Activated naive CD4-positive, alpha-beta T cell treated with anti-CD3 and anti-CD28 coated beads for 36 hours (primary cell): ENCODE measurements at regions not wholly inside any gene's neighbourhood (a gene's known extent, or its start where the extent isn't known, plus 50 kb on each side); places are given as distances from the start of the nearest gene placed in this dataset.
"Not testable (repeated sequence)": the region's sequence is repeated elsewhere in the genome, so short reads cannot be mapped to it uniquely, and the experiment has no call there.

ENCODE experiments used
- CTCF ChIA-PET: fragments of 350-600 bp; sonication (Branson Sonifier 250); formaldehyde crosslinking; loops from one replicate; lab custom pipeline; 2021; ENCODE audit warnings: antibody characterized with exemption; lab: Charles Lee
- DNase-seq: peaks from one replicate; pipeline ENCODE4 v3.0.0-alpha.2; 2020
- H3K27ac Mint-ChIP-seq: one replicate; pipeline ENCODE4 v1.8.0; 2021; ENCODE audit warnings: mild to moderate bottlenecking, mixed read lengths
- H3K27me3 Mint-ChIP-seq: one replicate; pipeline ENCODE4 v1.8.0; 2021; ENCODE audit warnings: low read depth, mixed read lengths
- H3K36me3 Mint-ChIP-seq: one replicate; pipeline ENCODE4 v1.8.0; 2021; ENCODE audit warnings: low read depth, mixed read lengths
- H3K4me1 Mint-ChIP-seq: one replicate; pipeline ENCODE4 v1.8.0; 2021; ENCODE audit warnings: low read depth, mixed read lengths
- H3K4me3 Mint-ChIP-seq: one replicate; pipeline ENCODE4 v1.8.0; 2021; ENCODE audit warnings: mild to moderate bottlenecking, moderate library complexity, mixed read lengths
- H3K9me3 Mint-ChIP-seq: one replicate; pipeline ENCODE4 v1.8.0; 2021; ENCODE audit warnings: mixed read lengths
- intact Hi-C: fragments of 100-400 bp; cut with micrococcal nuclease; formaldehyde crosslinking; loops from one replicate; pipeline ENCODE4 v1.15.1; 2023

DNA sequence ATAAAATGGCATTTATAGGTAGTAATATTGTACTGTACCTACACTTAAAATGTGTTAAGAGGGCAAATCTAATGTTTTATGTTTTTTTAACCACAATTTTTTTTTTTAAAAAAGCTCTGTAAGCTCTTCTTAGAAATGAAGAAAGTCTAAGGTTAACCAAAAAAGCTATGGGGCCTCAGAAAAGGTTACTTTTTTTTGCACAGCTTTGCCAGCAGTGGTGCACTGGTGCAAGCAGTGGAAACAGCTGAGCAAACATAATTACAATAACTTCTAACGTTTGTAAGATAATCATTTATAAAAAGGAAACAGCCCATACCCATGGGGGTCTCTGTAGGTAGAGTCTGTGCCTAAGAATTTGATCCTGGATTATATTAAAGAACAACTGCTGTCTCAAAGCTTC lies 85.1 kb upstream of the NID2 start:
- intact Hi-C loops, result no loop called here
- DNase-seq, result no peak

DNA sequence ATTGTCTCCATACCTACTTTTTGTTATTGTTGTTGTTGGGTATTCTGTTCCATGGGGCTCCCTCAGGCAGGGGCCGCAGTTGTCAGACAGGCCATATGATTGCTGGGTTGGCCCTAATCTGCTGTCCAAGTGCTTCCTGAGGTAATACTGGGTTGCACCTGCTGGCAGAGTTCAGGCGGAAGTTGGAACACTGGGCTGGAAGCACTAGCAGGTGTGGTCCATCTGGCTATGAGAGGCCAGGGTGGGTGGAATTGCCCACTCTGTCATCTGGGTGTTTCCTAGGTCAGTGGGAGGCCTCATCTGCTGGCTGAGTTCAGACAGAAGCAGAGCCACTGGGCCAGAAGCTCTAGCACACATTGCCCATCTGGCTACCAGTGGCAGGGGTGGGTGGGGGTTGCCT lies 81.3 kb upstream of the NID2 start:
- no peak for DNase-seq
- H3K4me1 Mint-ChIP-seq, result peaks cover 15% of the 10 kb centered on the region
- H3K36me3 Mint-ChIP-seq, result no peaks in the 10 kb centered on the region
- no peaks in the 10 kb centered on the region for H3K9me3 Mint-ChIP-seq
- peaks cover 7% of the 10 kb centered on the region for H3K27me3 Mint-ChIP-seq
- no peak overlapping the region for H3K4me3 Mint-ChIP-seq
- CTCF ChIA-PET, result no interaction called here
- no peak overlapping the region for H3K27ac Mint-ChIP-seq
- intact Hi-C loops, result no loop called here

More for the DNA sequence above, 85.1 kb upstream of the NID2 start:
- no peak overlapping the region for H3K4me3 Mint-ChIP-seq
- H3K36me3 Mint-ChIP-seq, result no peaks in the 10 kb centered on the region
- H3K27me3 Mint-ChIP-seq, result peaks cover 6% of the 10 kb centered on the region
- H3K4me1 Mint-ChIP-seq, result peaks cover 16% of the 10 kb centered on the region
- H3K9me3 Mint-ChIP-seq, result no peaks in the 10 kb centered on the region
- no peak overlapping the region for H3K27ac Mint-ChIP-seq
- CTCF ChIA-PET, result interaction anchor here (0.6 to 0.7 kb wide), 2 partner anchors 104 to 137 kb away, joined by 3 read pairs; no protein-coding TSS in a partner anchor

DNA sequence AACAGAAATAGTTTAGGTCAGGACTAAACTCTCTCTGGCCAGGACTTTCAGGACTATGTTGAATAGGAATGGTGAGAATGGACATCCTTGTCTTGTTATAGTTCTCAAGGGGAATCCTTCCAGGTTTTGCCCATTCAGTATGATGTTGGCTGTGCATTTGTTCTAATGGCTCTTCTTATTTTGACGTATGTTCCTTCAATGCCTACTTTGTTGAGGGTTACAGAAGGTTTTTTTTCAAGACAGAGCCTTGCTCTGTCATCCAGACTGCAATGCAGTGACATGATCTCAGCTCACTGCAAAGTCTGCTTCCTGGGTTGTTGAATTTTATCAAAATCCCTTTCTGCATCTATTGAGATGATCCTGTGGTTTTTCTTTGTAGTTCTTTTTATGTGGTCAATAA lies 79.5 kb upstream of the NID2 start:
- H3K4me1 Mint-ChIP-seq, result no peaks in the 10 kb centered on the region
- CTCF ChIA-PET, result no interaction called here
- DNase-seq, result no peak
- H3K4me3 Mint-ChIP-seq, result no peak overlapping the region
- no peak overlapping the region for H3K27ac Mint-ChIP-seq
- intact Hi-C loops, result no loop called here
- H3K36me3 Mint-ChIP-seq, result no peaks in the 10 kb centered on the region
- peaks cover 7% of the 10 kb centered on the region for H3K27me3 Mint-ChIP-seq
- H3K9me3 Mint-ChIP-seq, result no peaks in the 10 kb centered on the region

DNA sequence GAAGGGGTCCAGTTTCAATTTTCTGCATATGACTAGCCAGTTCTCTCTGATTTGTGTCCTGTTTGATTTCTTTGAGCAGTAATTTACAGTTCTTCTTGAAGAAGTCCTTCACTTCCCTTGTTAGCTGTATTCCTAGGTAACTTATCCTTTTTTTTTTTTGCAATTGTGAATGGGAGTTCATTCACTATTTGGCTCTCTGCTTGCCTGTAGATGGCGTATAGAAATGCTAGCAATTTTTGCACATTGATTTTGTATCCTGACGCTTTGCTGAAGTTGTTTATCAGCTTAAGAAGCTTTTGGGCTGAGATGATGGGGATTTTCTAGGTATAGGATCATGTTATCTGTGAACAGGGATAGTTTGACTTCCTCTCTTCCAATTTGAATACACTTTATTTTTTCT lies 77.6 kb upstream of the NID2 start:
- intact Hi-C loops, result no loop called here
- no peaks in the 10 kb centered on the region for H3K36me3 Mint-ChIP-seq

DNA sequence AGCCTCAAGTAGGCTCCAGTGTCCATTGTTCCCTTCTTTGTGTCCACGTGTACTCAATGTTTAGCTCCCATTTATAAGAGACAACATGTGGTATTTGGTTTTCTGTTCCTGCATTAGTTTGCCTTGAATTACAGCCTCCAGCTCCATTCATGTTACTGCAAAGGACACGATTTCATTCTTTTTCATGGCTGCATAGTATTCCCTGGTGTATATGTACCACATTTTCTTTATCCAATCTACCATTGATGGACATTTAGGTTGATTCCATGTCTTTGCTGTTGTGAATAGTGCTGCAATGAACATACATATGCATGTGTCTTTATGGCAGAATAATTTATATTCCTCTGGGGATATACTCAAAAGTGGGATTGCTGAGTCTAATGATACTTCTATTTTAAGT lies 75.2 kb upstream of the NID2 start:
- intact Hi-C loops, H3K36me3 Mint-ChIP-seq, H3K27ac Mint-ChIP-seq, H3K9me3 Mint-ChIP-seq, DNase-seq, CTCF ChIA-PET, H3K27me3 Mint-ChIP-seq, H3K4me3 Mint-ChIP-seq, H3K4me1 Mint-ChIP-seq: not testable (repeated sequence)

More for the DNA sequence above, 77.6 kb upstream of the NID2 start:
- Mint-ChIP-seq H3K4me3 (no peak overlapping the region), H3K27me3 (peaks cover 7% of the 10 kb centered on the region), H3K27ac (no peak overlapping the region), H3K4me1 (no peaks in the 10 kb centered on the region), H3K9me3 (no peaks in the 10 kb centered on the region)
- no peak for DNase-seq
- CTCF ChIA-PET, result no interaction called here

DNA sequence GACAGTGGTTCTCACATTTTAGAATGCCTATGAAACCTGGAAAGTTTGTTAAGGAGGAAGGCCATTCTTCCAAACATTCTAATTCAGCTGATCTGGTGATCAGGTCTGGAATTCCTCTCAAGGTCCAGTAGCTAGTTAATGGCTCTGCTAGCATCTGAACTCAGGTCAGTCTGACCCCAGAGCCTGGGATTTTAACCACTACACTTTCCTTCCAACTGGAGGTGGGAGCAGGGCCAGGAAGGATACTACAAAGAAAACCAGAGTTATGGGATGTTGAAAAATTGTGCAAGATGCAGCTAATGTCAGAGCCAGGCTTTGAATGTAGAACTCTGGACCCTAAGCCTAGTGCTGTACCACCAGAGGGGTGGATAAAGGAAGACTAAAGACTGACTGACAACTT lies 73.6 kb upstream of the NID2 start:
- no peaks in the 10 kb centered on the region for H3K9me3 Mint-ChIP-seq
- H3K36me3 Mint-ChIP-seq, result no peaks in the 10 kb centered on the region
- H3K4me1 Mint-ChIP-seq, result no peaks in the 10 kb centered on the region
- no peak for DNase-seq
- no peak overlapping the region for H3K27ac Mint-ChIP-seq
- H3K27me3 Mint-ChIP-seq, result no peaks in the 10 kb centered on the region
- intact Hi-C loops, result no loop called here
- CTCF ChIA-PET, result no interaction called here
- H3K4me3 Mint-ChIP-seq, result no peak overlapping the region

DNA sequence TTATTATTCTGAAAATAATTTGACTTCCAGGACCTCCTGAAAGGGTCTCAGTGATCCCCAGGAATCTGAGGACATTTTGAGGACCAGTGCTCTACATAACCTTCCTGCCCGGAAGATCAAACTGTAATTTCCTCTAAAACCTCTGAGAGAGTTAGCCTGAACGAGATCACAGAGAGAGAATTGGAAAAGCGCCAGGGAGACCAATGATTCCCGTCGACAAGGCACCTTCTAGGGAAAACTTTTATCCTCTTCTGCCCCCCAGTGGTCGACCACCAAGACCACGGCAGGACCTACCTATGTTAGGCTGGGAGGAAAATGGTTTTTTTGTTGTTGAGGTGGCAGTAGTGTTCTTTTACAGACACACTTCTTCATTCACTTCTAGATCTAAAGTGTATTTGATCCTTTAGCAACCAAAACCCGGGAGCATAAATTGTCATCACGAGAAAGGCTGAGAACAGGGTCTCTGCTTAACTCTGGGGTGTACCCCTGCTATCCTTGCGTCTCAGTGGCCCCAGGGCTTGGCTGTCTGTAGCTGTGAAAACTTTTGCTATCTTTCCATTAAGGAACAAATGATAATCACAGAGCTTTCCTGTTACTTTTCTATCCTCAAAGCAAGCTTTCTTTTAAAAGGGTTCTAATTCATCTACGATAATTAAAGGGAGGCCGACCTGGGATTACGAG lies 62.9 kb upstream of the NID2 start:
- Mint-ChIP-seq H3K4me3 (no peak overlapping the region), H3K27ac (no peak overlapping the region), H3K9me3 (peaks cover 14% of the 10 kb centered on the region), H3K36me3 (peaks cover 2% of the 10 kb centered on the region), H3K4me1 (peaks cover 6% of the 10 kb centered on the region), H3K27me3 (peaks cover 12% of the 10 kb centered on the region)
- intact Hi-C loops, result loop anchor here (1.0 kb wide), 2 partner anchors 88 to 135 kb away; no protein-coding TSS in a partner anchor
- CTCF ChIA-PET, result interaction anchor here (0.6 to 1.5 kb wide), 7 partner anchors 9 to 353 kb away, joined by 3 to 7 read pairs (median 4); no protein-coding TSS in a partner anchor
- DNase-seq, result peak; percentile 72

DNA sequence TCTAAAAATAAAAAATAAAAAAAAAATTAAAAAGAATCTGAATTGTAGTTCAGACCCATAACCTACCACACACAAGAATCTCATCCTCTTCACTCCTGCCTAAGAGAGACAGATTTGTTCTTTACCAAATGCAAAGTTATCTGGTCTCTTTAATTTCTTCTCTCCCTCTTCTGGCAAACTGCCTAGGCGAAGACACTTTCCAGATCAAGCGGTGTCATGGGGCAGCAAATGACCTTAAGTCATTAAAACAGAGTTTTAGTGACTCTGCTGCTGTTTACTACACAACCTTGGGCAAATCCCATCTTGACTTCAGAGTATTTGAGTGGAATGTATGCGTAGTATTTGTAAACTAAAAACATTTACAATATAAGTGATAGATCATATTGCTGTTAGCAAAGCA lies 60.9 kb upstream of the NID2 start:
- CTCF ChIA-PET, result no interaction called here
- Mint-ChIP-seq H3K9me3 (peaks cover 2% of the 10 kb centered on the region), H3K27me3 (peaks cover 14% of the 10 kb centered on the region), H3K36me3 (no peaks in the 10 kb centered on the region), H3K27ac (no peak overlapping the region), H3K4me1 (peaks cover 16% of the 10 kb centered on the region), H3K4me3 (no peak overlapping the region)
- intact Hi-C loops, result no loop called here
- no peak for DNase-seq

DNA sequence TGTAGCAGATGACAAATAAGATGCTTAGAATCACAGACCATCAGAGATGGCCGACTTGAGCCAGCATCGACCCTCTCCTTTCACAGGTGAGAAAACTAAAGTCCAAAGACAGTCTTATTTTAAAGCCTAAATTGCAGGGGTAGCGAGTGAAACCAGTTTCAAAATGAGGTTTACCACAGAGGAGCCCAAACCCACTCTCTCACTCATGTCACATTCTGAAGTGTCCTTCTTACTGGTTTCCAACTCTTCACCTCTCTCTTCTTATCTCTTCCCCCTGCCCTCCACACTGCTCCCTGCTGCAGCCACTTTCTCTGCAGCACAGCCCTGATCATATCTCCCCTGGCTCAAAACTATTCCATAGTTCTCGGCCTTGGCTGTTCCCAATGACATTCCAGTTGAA lies 57.0 kb upstream of the NID2 start:
- Mint-ChIP-seq H3K9me3 (no peaks in the 10 kb centered on the region), H3K4me1 (peaks cover 10% of the 10 kb centered on the region), H3K36me3 (no peaks in the 10 kb centered on the region), H3K4me3 (no peak overlapping the region), H3K27ac (no peak overlapping the region), H3K27me3 (peaks cover 11% of the 10 kb centered on the region)
- CTCF ChIA-PET, result no interaction called here
- DNase-seq, result no peak
- intact Hi-C loops, result no loop called here

DNA sequence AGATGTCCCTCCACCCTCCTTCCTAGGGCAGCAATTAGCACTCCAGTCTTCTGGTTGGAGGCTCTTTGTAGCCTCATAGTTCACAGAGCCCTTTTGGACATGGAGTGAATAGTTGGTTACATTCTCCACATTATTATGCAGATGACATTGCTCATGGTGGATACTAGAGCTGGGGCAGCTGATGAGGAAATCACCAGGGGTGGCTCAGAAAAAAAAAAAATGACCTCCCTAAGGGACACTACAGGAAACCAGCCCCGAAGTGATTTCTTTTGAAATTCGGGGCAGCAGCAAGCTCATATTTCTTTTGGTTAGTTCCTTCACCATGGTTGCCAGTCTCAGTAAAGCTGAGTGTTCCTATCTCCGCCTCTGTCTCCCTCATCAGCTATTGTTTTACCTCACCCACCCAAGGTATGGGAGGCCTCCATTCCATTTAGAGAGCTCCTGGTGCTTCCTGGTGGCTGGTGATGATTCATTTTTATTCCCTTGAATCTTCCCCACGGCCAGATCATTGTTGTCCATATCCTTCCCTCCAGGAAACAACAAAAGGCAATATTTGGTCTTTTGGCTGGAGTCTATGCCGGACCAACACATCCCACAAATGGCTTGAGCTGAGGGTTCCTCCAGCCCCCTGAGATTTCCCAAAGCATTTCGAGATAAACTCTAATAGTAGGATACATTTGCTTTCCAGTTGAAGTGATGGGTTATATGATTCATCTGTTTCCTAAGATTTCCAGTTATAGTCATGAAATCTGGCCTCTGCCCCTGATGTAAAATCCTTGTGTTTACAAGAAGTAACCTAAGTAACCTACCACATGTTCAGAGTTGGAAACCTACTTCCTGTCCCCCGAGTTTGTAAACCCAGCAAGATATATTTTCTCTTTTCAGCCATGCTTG lies 56.2 kb upstream of the NID2 start:
- intact Hi-C loops, result no loop called here
- no peak for DNase-seq
- Mint-ChIP-seq H3K4me1 (peaks cover 10% of the 10 kb centered on the region), H3K9me3 (no peaks in the 10 kb centered on the region), H3K27ac (no peak overlapping the region), H3K27me3 (peaks cover 11% of the 10 kb centered on the region), H3K36me3 (no peaks in the 10 kb centered on the region), H3K4me3 (no peak overlapping the region)
- CTCF ChIA-PET, result interaction anchor here (0.6 to 1.0 kb wide), 2 partner anchors 260 to 671 kb away, joined by 3 read pairs; no protein-coding TSS in a partner anchor

DNA sequence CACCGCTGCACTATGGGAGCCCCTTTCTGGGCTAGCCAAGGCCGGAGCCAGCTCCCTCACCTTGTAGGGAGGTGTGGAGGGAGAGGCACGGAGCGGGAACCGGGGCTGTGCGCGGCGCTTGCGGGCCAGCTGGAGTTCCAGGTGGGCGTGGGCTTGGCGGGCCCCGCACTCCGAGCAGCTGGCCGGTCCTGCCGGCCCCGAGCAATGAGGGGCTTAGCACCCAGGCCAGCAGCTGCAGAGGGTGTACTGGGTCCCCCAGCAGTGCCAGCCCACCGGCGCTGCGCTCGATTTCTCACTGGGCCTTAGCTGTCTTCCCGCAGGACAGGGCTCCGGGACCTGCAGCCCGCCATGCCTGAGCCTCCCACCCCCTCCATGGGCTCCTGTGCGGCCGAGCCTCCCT lies 53.3 kb upstream of the NID2 start:
- H3K27me3 Mint-ChIP-seq, H3K4me1 Mint-ChIP-seq, H3K27ac Mint-ChIP-seq, intact Hi-C loops, H3K4me3 Mint-ChIP-seq, H3K36me3 Mint-ChIP-seq, CTCF ChIA-PET, H3K9me3 Mint-ChIP-seq, DNase-seq: not testable (repeated sequence)

DNA sequence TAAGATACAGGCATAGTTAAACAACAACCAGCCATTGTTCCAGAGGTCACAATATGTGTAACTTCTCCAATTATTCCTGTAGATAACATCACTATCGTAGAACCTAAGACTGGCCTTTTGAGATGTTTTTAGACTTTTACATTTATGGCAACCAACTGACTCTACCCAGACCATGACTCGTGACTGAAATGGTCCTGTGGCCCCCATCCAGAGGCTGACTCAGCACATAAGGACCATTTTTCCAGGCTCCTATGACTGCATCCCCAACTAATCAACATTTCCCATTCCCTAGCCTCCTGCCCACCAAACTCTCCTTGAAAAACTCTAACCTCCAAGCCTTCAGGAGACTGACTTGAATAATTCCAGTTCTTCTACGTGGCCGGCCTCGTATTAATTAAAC lies 52.6 kb upstream of the NID2 start:
- no peak for DNase-seq
- Mint-ChIP-seq H3K36me3 (no peaks in the 10 kb centered on the region), H3K4me1 (peaks cover 10% of the 10 kb centered on the region), H3K27me3 (peaks cover 2% of the 10 kb centered on the region), H3K27ac (no peak overlapping the region), H3K4me3 (no peak overlapping the region), H3K9me3 (no peaks in the 10 kb centered on the region)
- intact Hi-C loops, result no loop called here
- CTCF ChIA-PET, result no interaction called here

DNA sequence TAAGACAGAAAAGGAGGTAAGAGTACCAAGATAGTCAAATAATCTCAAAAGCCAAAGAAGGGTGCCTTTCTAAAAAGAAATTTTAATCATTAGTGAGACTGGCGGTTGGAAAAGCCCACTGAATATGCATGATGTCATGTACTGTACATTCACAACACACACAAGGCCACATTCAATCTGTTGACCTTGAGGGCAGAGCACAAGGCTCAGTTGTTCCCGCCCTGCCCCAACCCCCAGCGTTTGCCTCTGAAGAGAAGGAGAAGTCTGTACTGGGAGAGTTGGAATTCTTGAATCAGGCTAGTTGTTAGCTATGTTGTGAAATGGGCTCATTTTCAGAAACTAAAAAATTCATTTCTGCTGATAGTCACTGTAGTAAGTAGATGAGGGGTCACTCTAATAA lies 50.2 kb upstream of the NID2 start:
- CTCF ChIA-PET, result no interaction called here
- no peaks in the 10 kb centered on the region for H3K27me3 Mint-ChIP-seq
- no peak for DNase-seq
- H3K27ac Mint-ChIP-seq, result no peak overlapping the region
- no peak overlapping the region for H3K4me3 Mint-ChIP-seq
- no peaks in the 10 kb centered on the region for H3K36me3 Mint-ChIP-seq
- no peaks in the 10 kb centered on the region for H3K4me1 Mint-ChIP-seq
- no peaks in the 10 kb centered on the region for H3K9me3 Mint-ChIP-seq
- intact Hi-C loops, result no loop called here
